Stomach smooth muscle (tissue), 2 donors: ENCODE measurements at regions not wholly inside any gene's neighbourhood (a gene's known extent, or its start where the extent isn't known, plus 50 kb on each side); places are given as distances from the start of the nearest gene placed in this dataset.
"Not testable (repeated sequence)": the region's sequence is repeated elsewhere in the genome, so short reads cannot be mapped to it uniquely, and the experiment has no call there.

ENCODE experiments used
- H3K27ac ChIP-seq: one replicate; pipeline ENCODE4 v1.7.0; 2013; ENCODE audit warnings: mild to moderate bottlenecking, low read length, inconsistent platforms
- H3K27me3 ChIP-seq, 2 donors: one replicate each; pipeline ENCODE4 v1.7.0; 2013; ENCODE audit warnings: low read length in 2 of 2; ENCODE audit not compliant: insufficient read depth in 2 of 2, control insufficient read depth in 1 of 2
- H3K36me3 ChIP-seq, 2 donors: one replicate each; pipeline ENCODE4 v1.7.0; 2013; ENCODE audit warnings: low read length in 2 of 2; ENCODE audit not compliant: control insufficient read depth in 2 of 2, insufficient read depth in 2 of 2
- H3K4me1 ChIP-seq: one replicate; pipeline ENCODE4 v1.7.0; 2013; ENCODE audit warnings: low read length; ENCODE audit not compliant: control insufficient read depth, insufficient read depth
- H3K4me3 ChIP-seq, 2 donors: one replicate each; pipeline ENCODE4 v1.7.0; 2013; ENCODE audit warnings: low read length in 2 of 2
- H3K9ac ChIP-seq, 2 donors: one replicate each; pipeline ENCODE4 v1.7.0; 2013; ENCODE audit warnings: low read length in 2 of 2, mild to moderate bottlenecking in 1 of 2
- H3K9me3 ChIP-seq, 2 donors: one replicate each; pipeline ENCODE4 v1.7.0; 2013; ENCODE audit warnings: low read length in 2 of 2; ENCODE audit not compliant: control insufficient read depth in 2 of 2
- donor health status: healthy.
- donor health status: Pancreatic carcinoma.

- not testable (repeated sequence) for H3K27me3 ChIP-seq, H3K36me3 ChIP-seq, H3K4me1 ChIP-seq, H3K4me3 ChIP-seq, H3K9ac ChIP-seq, H3K27ac ChIP-seq, H3K9me3 ChIP-seq
Measured at GRCh38 chr13:109702030-109702597, 84.3 kb downstream of the IRS2 start.

DNA sequence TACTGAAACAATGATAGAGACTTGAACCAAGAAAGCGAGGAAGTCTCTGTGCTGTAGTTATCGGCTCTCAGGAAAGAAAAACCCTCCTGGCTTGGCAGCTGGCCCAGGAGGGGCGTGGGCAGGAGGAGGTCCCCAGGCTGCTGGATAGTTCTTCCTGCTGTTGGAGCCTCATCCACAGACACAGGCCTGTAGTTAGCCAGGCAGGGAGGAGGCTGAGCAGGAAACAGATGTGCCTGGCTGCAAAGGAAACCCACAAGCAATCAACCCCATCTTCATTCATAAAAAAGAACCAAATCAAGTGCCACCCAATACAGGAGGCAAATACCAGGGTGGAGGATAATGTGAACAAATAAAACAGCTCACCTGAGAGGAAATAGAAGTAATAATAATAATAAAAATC lies 86.2 kb downstream of the IRS2 start:
- Histone ChIP-seq H3K9ac (no peak overlapping the region), H3K4me1 (no peaks in the 10 kb centered on the region), H3K9me3 (no peaks in the 10 kb centered on the region), H3K27ac (no peak overlapping the region), H3K4me3 (no peak overlapping the region), H3K27me3 (no peaks in the 10 kb centered on the region), H3K36me3 (no peaks in the 10 kb centered on the region)

DNA sequence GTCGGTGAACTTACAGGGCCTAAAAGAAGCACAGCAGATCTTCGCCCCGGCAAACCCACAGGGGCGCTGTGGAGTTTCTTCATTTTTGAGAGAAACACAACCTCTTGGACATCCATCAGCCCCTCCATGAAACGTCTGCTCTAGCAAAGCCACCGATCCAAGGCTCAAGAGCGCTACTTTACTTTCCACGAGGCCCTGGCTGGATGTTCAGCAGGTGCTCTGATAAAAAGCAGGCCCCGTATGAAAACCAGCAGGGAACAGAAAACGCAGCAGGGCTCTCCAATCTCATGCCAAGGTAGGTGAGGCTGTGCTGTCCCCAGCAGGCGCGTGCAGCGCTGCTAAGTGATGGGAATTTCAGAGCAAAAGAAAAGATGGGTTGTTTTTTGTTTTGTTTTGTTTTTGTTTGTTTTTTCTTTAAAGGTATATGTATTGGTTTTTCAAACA lies 86.7 kb downstream of the IRS2 start:
- Histone ChIP-seq H3K9me3 (no peaks in the 10 kb centered on the region), H3K9ac (no peak overlapping the region), H3K4me3 (no peak overlapping the region), H3K4me1 (no peaks in the 10 kb centered on the region), H3K36me3 (no peaks in the 10 kb centered on the region), H3K27ac (no peak overlapping the region), H3K27me3 (no peaks in the 10 kb centered on the region)

DNA sequence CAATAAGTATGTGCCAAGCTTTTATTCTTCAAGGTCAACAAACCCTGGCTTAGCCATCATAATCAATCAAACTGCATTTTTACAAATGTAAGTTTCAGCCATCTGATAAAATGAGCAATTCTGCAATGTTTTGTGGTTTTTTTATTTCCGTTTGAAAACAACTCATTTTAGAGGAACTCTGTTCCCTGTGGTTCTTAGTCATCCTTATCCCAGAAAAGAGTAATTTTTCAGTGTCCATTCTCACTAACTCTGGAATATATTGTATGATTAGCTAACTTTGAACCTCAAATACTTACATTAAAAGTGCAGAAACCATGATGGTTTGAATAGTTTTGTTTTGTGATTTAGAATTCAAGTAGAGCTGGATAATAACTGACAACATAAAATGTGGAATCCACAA lies 87.6 kb downstream of the IRS2 start:
- H3K9ac ChIP-seq: no peak overlapping the region
- H3K4me3 ChIP-seq: no peak overlapping the region
- H3K27ac ChIP-seq: no peak overlapping the region

GRCh38 chr13:109697936-109698335 lies 88.4 kb downstream of the IRS2 start:
- Histone ChIP-seq H3K4me1 (no peaks in the 10 kb centered on the region), H3K27ac (no peak overlapping the region), H3K9ac (no peak overlapping the region), H3K4me3 (no peak overlapping the region), H3K27me3 (no peaks in the 10 kb centered on the region), H3K36me3 (no peaks in the 10 kb centered on the region), H3K9me3 (no peaks in the 10 kb centered on the region)

More for the DNA sequence above, 87.6 kb downstream of the IRS2 start:
- H3K9me3 ChIP-seq: no peaks in the 10 kb centered on the region
- H3K36me3 ChIP-seq: no peaks in the 10 kb centered on the region
- H3K4me1 ChIP-seq: no peaks in the 10 kb centered on the region
- no peaks in the 10 kb centered on the region for H3K27me3 ChIP-seq

GRCh38 chr13:109695402-109696190 lies 90.8 kb downstream of the IRS2 start:
- no peak overlapping the region for H3K27ac ChIP-seq
- H3K27me3 ChIP-seq: no peaks in the 10 kb centered on the region

GRCh38 chr13:109694972-109695371 lies 91.4 kb downstream of the IRS2 start:
- no peaks in the 10 kb centered on the region for H3K36me3 ChIP-seq

More at GRCh38 chr13:109695402-109696190, 90.8 kb downstream of the IRS2 start:
- Histone ChIP-seq H3K9me3 (no peaks in the 10 kb centered on the region), H3K4me3 (no peak overlapping the region), H3K36me3 (no peaks in the 10 kb centered on the region), H3K4me1 (no peaks in the 10 kb centered on the region), H3K9ac (no peak overlapping the region)

GRCh38 chr13:109693213-109693612 lies 93.2 kb downstream of the IRS2 start:
- Histone ChIP-seq H3K4me3 (no peak overlapping the region), H3K4me1 (no peaks in the 10 kb centered on the region), H3K27ac (no peak overlapping the region), H3K27me3 (no peaks in the 10 kb centered on the region), H3K9me3 (no peaks in the 10 kb centered on the region), H3K9ac (no peak overlapping the region), H3K36me3 (no peaks in the 10 kb centered on the region)

More at GRCh38 chr13:109694972-109695371, 91.4 kb downstream of the IRS2 start:
- Histone ChIP-seq H3K9me3 (no peaks in the 10 kb centered on the region), H3K27ac (no peak overlapping the region), H3K27me3 (no peaks in the 10 kb centered on the region), H3K4me1 (no peaks in the 10 kb centered on the region), H3K9ac (no peak overlapping the region), H3K4me3 (no peak overlapping the region)

DNA sequence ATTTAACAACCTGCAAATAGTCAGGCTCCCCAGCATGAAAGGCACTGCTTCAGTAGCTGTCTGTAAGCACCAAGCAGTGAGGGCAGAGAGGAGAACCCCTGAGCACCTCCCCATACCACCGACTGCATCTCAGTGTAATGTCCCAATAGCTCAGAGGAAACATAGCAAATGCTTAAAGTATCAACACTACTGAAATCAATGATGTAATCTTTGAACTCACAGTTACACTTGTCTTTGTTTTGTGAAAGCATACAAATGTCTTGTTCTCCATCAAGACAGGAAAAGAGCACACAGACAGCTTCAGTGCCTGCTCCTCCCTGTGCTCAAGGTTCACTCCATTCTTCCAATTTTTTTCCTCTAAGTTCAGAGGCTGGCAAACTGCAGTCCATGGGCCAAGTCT lies 94.7 kb downstream of the IRS2 start:
- H3K4me3 ChIP-seq: no peak overlapping the region
- no peaks in the 10 kb centered on the region for H3K27me3 ChIP-seq
- no peak overlapping the region for H3K9ac ChIP-seq
- no peaks in the 10 kb centered on the region for H3K9me3 ChIP-seq
- no peaks in the 10 kb centered on the region for H3K4me1 ChIP-seq
- no peaks in the 10 kb centered on the region for H3K36me3 ChIP-seq
- H3K27ac ChIP-seq: no peak overlapping the region

DNA sequence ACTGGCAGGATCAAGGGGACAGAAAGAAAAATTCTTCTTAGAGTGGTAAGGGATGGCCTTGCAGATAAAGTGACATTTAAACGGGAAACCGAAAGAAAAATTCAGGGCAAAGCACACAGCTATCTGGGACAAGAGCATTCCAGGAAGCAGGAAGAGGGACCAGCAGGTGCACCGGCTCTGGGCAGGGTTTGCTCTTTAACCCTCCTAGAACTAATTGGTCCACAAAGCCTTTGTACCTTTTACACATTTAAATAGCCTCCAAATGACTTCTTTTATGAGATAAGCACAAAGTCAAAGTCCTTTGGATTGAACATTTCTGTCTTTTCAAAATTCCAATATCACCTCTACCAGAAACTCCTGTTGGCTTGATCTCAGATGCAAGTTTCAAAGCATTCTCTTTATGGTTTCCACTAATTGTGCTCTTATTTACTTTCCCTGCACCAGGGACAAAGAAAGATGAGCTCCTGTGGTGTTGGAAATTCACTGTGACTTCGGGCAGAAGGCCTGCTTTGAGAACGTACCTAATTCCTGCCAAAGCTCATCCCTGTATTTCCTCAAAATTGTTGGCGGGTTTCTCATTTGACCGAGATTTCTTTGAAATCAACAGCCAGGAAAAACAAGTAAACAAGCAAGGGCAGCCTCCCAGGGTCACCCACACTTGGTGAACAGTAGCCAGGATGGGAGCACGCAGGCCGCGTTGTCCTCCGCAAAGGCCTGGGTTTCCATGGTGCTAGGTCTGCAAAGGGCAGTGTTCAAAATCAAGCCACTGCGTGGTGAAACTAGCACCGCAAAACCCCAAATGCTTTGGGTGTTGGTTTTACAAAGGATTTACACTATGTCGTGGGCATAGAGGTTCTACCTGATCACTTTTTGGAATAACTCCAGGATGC lies 98.6 kb downstream of the IRS2 start:
- H3K4me3 ChIP-seq: no peak overlapping the region
- H3K9me3 ChIP-seq: no peaks in the 10 kb centered on the region
- H3K27me3 ChIP-seq: no peaks in the 10 kb centered on the region
- peaks cover 4% of the 10 kb centered on the region for H3K4me1 ChIP-seq
- no peak overlapping the region for H3K9ac ChIP-seq
- no peaks in the 10 kb centered on the region for H3K36me3 ChIP-seq
- no peak overlapping the region for H3K27ac ChIP-seq
